ENCODE measurements at regions not wholly inside any gene's neighbourhood (a gene's known extent, or its start where the extent isn't known, plus 50 kb on each side); places are given as distances from the start of the nearest gene placed in this dataset.

- Histone ChIP-seq H3K4me1 (no peaks in the 10 kb centered on the region), H3K4me3 (no peak overlapping the region), H3K36me3 (no peaks in the 10 kb centered on the region), H3K27me3 (peaks cover 52% of the 10 kb centered on the region), H3K9me3 (no peaks in the 10 kb centered on the region), H3K27ac (no peak overlapping the region)
- TF ChIP-seq POLR2AphosphoS5 (IDR thresholded peaks at IDR 0.05) (no peak), POLR2A (IDR thresholded peaks at IDR 0.05) (no peak), CTCF (IDR thresholded peaks at IDR 0.05) (no peak), EP300 (IDR thresholded peaks at IDR 0.05) (no peak)
- no peak for DNase-seq (ENCODE audit: low spot score in 2 of 2)
- 72% methylated on average over 2 of the region's 2 CpGs for WGBS
Observed at GRCh38 chr16:73882651-73883050, 414.0 kb upstream of the PSMD7 start.

GRCh38 chr16:73882033-73882432 is 414.6 kb upstream of the PSMD7 start:
- Histone ChIP-seq H3K9me3 (no peaks in the 10 kb centered on the region), H3K27ac (no peak overlapping the region), H3K4me3 (no peak overlapping the region), H3K4me1 (no peaks in the 10 kb centered on the region), H3K36me3 (no peaks in the 10 kb centered on the region), H3K27me3 (peaks cover 47% of the 10 kb centered on the region)
- TF ChIP-seq CTCF (IDR thresholded peaks at IDR 0.05): no peak
- TF ChIP-seq POLR2AphosphoS5 (IDR thresholded peaks at IDR 0.05): no peak
- TF ChIP-seq POLR2A (IDR thresholded peaks at IDR 0.05): no peak
- TF ChIP-seq EP300 (IDR thresholded peaks at IDR 0.05): no peak
- DNase-seq (ENCODE audit: low spot score in 2 of 2): no peak
- 55% methylated on average over 7 of the region's 7 CpGs for WGBS

- no peak for TF ChIP-seq POLR2AphosphoS5 (IDR thresholded peaks at IDR 0.05)
- TF ChIP-seq POLR2A (IDR thresholded peaks at IDR 0.05): no peak
- TF ChIP-seq CTCF (IDR thresholded peaks at IDR 0.05): no peak
- no peak for TF ChIP-seq EP300 (IDR thresholded peaks at IDR 0.05)
- H3K4me3 ChIP-seq: no peak overlapping the region
- H3K4me1 ChIP-seq: no peaks in the 10 kb centered on the region
- no peak overlapping the region for H3K27ac ChIP-seq
- H3K9me3 ChIP-seq: no peaks in the 10 kb centered on the region
- 79% methylated on average over 2 of the region's 2 CpGs for WGBS
- H3K36me3 ChIP-seq: no peaks in the 10 kb centered on the region
- DNase-seq (ENCODE audit: low spot score in 2 of 2): no peak
- H3K27me3 ChIP-seq: peaks cover 27% of the 10 kb centered on the region
Observed at GRCh38 chr16:73879621-73880020, 417.0 kb upstream of the PSMD7 start.

- Histone ChIP-seq H3K27me3 (peaks cover 20% of the 10 kb centered on the region), H3K36me3 (no peaks in the 10 kb centered on the region), H3K4me1 (no peaks in the 10 kb centered on the region), H3K4me3 (no peak overlapping the region), H3K9me3 (no peaks in the 10 kb centered on the region), H3K27ac (no peak overlapping the region)
- no peak for TF ChIP-seq POLR2AphosphoS5 (IDR thresholded peaks at IDR 0.05)
- peak in 1 of 2 donors; percentile 42 for TF ChIP-seq CTCF (IDR thresholded peaks at IDR 0.05)
- DNase-seq (ENCODE audit: low spot score in 2 of 2): no peak
- WGBS: 6% methylated on average over 2 of the region's 2 CpGs
Observed at GRCh38 chr16:73878611-73879010, 418.0 kb upstream of the PSMD7 start.

- TF ChIP-seq POLR2A (IDR thresholded peaks at IDR 0.05) (no peak), POLR2AphosphoS5 (IDR thresholded peaks at IDR 0.05) (no peak), EP300 (IDR thresholded peaks at IDR 0.05) (no peak), CTCF (IDR thresholded peaks at IDR 0.05) (no peak)
- DNase-seq (ENCODE audit: low spot score in 2 of 2): no peak
- peaks cover 15% of the 10 kb centered on the region for H3K27me3 ChIP-seq
- H3K4me3 ChIP-seq: no peak overlapping the region
- no peaks in the 10 kb centered on the region for H3K4me1 ChIP-seq
- H3K27ac ChIP-seq: no peak overlapping the region
- no peaks in the 10 kb centered on the region for H3K9me3 ChIP-seq
- H3K36me3 ChIP-seq: no peaks in the 10 kb centered on the region
- WGBS: 53% methylated on average over 3 of the region's 3 CpGs
Observed at GRCh38 chr16:73877150-73877549, 419.5 kb upstream of the PSMD7 start.

Data from suprapubic skin (tissue), 4 donors.